ENCODE measurements at regions not wholly inside any gene's neighbourhood (a gene's known extent, or its start where the extent isn't known, plus 50 kb on each side); places are given as distances from the start of the nearest gene placed in this dataset.
"Not testable (repeated sequence)": the region's sequence is repeated elsewhere in the genome, so short reads cannot be mapped to it uniquely, and the experiment has no call there.

DNA sequence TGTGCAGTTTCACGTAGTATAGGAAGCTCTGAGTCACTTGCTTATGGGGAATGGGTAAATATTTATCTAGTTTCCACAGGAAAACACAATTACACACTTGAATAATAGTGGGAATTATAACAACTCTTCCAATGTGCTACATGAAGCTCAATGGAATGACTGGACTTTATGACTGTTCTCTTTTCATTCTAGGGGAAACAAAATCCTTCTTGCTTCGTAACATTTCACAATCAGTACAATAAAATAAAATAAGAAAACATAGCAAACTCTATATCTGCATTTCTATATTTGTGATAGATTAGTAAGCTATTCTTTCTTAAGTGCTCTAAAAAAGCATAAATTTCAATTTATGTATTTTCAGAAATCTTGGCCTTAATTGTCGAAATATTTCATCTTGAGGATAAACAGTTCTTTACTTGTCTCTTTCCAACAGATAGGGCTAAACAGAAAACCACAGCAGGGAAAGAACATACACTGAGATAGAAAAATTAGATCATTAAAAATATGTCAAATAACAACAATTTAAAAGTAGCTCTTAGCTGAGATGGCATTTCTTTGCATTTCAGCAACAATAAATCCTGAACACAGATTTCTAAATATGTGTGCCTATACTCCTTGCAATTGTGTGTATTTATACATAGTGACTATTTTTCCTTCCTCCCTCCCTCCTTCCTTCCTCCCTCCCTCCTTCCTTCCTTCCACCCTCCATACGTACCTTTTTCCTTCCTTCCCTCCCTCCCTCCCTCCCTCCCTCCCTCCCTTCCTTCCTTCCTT lies 395.5 kb upstream of the KCNMB2 start (continued):
- TF ChIP-seq TAF1 (IDR thresholded peaks at IDR 0.05; ENCODE audit: low read depth, low read length) (no peak), CBX8 (IDR thresholded peaks at IDR 0.05; ENCODE audit: borderline replicate concordance, low read depth, low read length) (no peak), CREB1 (IDR thresholded peaks at IDR 0.05) (no peak)

DNA sequence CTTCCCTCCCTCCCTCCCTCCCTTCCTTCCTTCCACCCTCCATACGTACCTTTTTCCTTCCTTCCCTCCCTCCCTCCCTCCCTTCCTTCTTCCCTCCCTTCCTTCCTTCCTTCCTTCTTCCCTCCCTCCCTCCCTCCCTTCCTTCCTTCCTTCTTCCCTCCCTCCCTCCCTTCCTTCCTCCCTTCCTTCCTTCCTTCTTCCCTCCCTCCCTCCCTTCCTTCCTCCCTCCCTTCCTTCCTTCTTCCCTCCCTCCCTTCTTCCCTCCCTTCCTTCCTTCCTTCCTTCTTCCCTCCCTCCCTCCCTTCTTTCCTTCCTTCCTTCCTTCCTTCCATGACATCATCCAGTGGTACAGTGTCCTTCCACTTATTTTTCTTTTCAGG lies 394.9 kb upstream of the KCNMB2 start:
- H2AK5ac ChIP-seq (ENCODE audit: low read depth, low read length); H3K27ac ChIP-seq (ENCODE audit: low read depth, low read length); H2BK12ac ChIP-seq (ENCODE audit: low read depth, low read length); H3K18ac ChIP-seq (ENCODE audit: extremely low read depth, low read length); H3K79me1 ChIP-seq (ENCODE audit: low read depth, low read length); H3K27me3 ChIP-seq (replicated peaks in 1 of 4; ENCODE audit: control insufficient read depth in 3 of 4, extremely low read depth in 1 of 4, insufficient read depth in 3 of 4, low read length in 3 of 4); H4K91ac ChIP-seq (replicated peaks; ENCODE audit: insufficient read length, low read length); H3K4me2 ChIP-seq (ENCODE audit: insufficient read depth in 1 of 2, low read depth in 2 of 2, low read length in 2 of 2); DNase-seq (ENCODE audit: low read depth in 1 of 2, low spot score in 2 of 2); H2BK20ac ChIP-seq (ENCODE audit: low read length); H2BK120ac ChIP-seq (replicated peaks; ENCODE audit: low read depth, low read length); H2BK15ac ChIP-seq (ENCODE audit: low read length); FAIRE-seq; H3K23me2 ChIP-seq (ENCODE audit: low read depth, low read length); H3K4me1 ChIP-seq (replicated peaks in 1 of 4; ENCODE audit: control insufficient read depth in 3 of 4, insufficient read depth in 4 of 4, low read length in 3 of 4); H2BK5ac ChIP-seq (ENCODE audit: low read depth, low read length); H4K20me1 ChIP-seq (replicated peaks in 1 of 2; ENCODE audit: control insufficient read depth in 1 of 2, insufficient read depth in 2 of 2, low read length in 2 of 2); H3K9me3 ChIP-seq (ENCODE audit: insufficient read depth in 2 of 2, low read depth in 1 of 2, low read length in 1 of 2); H2AFZ ChIP-seq (ENCODE audit: low read length); H3K56ac ChIP-seq (replicated peaks; ENCODE audit: insufficient read length, low read depth, low read length); H3K4me3 ChIP-seq (ENCODE audit: extremely low read depth in 1 of 4, insufficient read depth in 2 of 4, low read depth in 3 of 4, low read length in 4 of 4); H3K14ac ChIP-seq (ENCODE audit: insufficient read length); POLR2A ChIA-PET (ENCODE audit: partially characterized antibody); H4K8ac ChIP-seq (ENCODE audit: extremely low read depth, insufficient read depth, low read length); CTCF ChIA-PET (ENCODE audit: partially characterized antibody); H4K5ac ChIP-seq (ENCODE audit: insufficient read length, low read depth, low read length); H3K9ac ChIP-seq (replicated peaks in 1 of 4; ENCODE audit: extremely low read depth in 1 of 4, low read depth in 3 of 4, low read length in 3 of 4); H3K4ac ChIP-seq (replicated peaks; ENCODE audit: insufficient read length, low read depth, low read length); H3K36me3 ChIP-seq (ENCODE audit: control insufficient read depth in 2 of 4, insufficient read depth in 4 of 4, low read length in 3 of 4); H3K23ac ChIP-seq (ENCODE audit: insufficient read length); H3K79me2 ChIP-seq (ENCODE audit: control insufficient read depth in 1 of 2, insufficient read depth in 2 of 2, low read length in 2 of 2): not testable (repeated sequence)
- 0 to 100% methylated on average over 1 of the region's 1 CpG for WGBS, 2 experiments (ENCODE audit: extremely low coverage in 1 of 2, insufficient coverage in 1 of 2, insufficient read length in 1 of 2, insufficient replicate concordance in 2 of 2, low coverage in 1 of 2, low lambda C conversion rate in 2 of 2, missing lambda C conversion rate in 1 of 2)
